8988T (cell line): ENCODE measurements at regions not wholly inside any gene's neighbourhood (a gene's known extent, or its start where the extent isn't known, plus 50 kb on each side); places are given as distances from the start of the nearest gene placed in this dataset.

Experiments
- DNase-seq: peaks from one replicate; pipeline ENCODE4 v3.0.0; 2011

DNA sequence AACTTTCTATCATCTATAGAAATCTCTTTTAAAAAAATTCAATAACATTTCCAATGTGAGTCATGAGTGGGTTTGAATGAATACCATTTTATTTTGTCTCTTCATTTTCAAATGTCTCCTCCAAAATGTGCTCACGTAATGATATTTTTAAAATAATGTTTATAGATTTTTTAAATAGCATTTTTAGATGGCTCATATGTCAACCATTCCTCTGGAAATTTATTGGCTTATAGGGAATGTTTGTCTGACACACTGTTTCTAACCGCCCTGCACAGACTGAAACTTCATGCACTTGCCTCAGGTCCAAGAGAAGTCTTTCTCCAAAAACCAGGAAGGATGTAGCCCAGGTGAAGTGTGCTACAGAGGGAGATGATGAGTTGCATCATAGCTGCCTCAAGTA is 88.8 kb upstream of the PLEKHG7 start:
- DNase-seq = no peak

GRCh38 chr12:92612611-92613010 is 90.2 kb upstream of the PLEKHG7 start:
- DNase-seq = no peak

DNA sequence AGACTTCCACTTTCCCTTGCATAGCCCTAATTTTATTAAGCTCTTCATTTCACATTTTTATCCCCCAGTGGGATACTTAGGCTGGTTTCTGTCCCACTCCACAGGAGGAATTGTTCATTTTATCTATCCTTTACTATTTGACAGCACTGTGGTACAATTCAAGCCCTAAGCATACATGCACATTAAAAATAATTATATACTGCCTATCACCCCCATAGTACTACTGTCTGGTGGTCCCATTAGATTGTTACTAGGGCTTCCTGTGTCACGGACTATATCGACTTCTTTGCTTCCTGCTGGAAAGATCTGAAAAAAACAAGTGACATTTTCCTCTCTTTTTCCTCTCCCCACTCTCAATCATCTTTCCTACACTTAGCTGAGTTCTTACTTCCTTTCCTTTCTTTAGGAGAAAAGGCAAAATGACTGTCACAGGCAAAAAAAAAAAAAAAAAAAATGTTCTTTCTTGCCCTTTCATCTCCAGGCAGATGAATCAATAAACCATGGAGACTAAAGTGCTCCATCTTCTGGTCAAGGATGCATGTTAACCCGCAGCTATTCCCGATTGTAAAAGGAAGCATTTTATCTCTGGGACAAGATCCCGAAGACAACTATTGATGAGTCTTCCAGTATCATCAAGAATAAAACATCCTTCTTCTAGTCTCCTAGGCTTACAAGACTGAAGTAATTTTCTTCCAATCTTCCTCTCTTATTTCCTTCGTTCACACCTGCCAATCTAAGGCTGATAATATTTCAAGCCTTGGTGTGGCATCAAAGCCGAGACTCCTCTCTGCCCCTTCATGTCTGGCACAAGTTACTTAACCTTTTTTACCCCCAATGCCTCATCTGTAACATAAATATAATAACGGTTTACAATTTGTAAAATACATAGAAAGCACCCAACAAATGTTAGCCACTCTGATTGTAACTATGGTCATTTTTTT is 94.4 kb upstream of the PLEKHG7 start:
- no peak for DNase-seq

DNA sequence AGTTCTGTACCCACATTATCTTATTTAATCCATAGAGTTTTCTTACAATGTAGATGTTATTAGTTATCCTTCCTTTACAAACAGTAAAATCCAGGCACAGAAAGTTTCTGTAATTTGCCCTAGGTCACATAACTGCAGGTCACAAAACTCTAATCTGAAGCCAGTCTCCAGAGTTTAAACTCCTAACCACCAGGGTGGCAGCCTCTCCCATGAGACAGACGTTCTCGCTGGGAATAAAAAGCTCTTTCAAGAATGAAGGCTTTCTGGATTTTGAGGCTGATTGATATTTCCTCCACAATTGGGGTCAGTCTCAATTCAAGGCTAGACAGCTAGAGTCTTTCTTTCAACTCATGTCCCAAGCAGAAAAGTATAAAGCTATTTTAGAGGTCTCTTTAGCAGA is 95.8 kb upstream of the PLEKHG7 start:
- no peak for DNase-seq

DNA sequence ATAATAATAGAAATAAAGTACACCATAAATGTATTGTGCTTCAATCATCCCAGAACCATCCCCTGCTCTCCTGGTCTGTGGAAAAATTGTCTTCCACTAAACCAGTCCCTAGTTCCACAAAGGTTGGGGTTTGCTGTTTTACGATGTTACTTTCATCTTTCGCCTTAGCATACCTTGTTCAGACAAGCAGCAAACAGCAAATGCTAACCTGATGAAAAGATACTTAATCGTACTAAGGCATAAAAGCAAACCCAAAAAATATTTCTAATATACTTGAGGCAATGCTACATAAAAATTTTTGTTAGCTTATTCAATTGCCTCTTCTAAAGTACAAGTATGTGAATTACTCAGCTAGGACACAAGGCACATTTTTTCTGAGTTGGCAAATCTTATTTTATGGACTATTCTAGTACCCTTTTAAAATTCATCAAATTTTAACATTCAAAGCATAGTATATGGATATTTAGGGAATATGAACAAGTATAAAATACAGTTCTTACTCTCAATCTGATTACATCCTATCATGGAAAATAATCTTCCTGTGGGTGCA is 97.1 kb upstream of the PLEKHG7 start:
- no peak for DNase-seq

DNA sequence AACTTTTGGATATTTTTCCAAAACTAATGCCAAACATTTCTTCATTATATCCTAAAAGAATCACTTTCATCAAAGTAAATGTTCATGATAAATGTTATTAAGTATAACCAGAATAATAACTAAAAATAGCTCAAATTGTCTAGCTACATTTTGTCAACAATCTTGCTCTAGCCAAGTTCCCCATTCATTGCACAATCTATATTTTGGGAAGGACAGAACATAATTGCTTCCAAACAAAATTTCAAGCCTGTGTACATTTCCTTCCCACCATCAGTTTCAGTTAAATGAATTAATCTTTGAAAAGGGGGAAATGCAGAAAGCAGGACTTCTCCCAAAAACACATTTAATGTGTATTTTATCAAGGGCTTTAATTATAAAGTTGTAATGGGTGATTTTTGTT is 98.0 kb upstream of the PLEKHG7 start:
- DNase-seq = no peak

DNA sequence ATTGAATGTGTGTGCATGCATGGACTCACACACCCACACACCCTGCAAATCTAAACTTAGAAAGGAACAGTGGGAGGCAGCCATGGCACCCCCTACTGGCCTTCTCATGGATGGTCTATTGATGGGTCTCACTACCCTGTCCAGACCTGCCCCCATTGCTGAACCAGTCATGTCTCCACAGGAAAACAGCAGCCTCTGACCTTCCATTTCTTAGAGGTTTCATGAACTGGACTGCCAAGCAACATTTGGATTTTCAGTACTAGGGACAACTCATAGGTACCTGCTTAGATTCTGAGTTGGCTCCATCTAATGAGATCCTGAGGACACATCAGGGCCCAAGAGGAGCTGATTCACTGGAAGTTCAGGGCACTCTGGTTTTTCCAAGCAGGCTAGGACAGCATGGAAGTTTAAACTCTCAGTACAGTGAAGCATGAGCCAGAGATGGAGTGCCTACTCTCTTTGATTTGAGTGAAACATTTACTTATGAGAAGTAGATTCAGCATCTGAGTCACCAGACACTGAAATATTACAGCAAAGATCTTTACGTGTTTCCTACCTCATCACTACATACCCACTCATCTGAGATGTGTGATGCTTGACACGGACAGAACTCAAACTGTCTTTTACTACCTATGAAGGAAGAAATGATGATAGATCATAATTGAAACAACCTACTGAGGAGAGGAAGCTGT is 98.9 kb upstream of the PLEKHG7 start:
- no peak for DNase-seq

DNA sequence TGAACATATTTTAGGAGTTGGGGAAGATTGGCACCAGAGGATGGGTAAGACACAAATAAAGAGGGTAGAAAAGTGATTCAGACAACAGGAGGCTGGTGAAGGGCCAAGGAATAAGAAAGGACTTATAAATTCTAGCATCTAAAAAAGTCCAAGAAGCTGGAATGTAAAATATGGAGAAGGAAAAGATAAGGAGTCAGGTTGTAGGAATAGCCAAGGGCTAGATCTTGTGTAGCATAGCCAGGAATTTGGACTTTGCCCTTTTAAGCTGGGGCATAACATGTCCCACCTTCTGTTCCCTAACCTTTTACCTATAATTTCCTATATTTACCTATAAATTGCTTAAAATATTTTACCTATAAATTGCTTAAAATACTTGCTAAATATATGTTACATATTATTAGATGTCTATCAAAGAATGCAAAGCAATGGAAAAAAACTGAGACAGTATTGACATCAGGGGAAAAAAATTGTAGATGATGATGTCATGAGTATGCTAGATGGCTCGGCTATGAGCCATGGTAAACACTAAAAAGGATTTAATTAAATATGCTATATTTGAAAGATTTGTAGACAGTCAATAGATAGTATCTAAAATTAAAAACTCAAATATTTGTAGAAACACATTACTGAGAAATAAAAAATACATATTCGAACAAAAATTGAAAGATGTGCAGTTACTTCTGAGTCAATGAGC is 99.7 kb upstream of the PLEKHG7 start:
- DNase-seq = no peak

DNA sequence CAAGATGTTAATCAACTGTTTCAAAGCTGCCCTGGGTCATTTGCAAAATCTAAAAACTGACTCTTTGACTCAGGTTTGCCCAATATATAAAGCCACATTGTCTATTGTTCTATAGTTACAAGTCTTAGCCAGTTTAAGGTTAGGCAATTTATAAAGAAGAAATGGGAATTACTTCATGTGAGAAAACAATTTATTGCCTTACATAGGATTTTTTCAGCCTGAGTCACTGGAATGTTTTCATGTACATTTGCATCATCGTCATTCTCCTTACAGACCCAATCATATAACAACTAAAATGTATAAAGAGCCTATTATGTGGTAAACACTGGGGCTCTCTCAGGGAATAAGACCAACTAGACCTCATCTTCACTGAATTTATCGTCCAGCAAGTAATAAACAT is 100.3 kb upstream of the PLEKHG7 start:
- DNase-seq = no peak

DNA sequence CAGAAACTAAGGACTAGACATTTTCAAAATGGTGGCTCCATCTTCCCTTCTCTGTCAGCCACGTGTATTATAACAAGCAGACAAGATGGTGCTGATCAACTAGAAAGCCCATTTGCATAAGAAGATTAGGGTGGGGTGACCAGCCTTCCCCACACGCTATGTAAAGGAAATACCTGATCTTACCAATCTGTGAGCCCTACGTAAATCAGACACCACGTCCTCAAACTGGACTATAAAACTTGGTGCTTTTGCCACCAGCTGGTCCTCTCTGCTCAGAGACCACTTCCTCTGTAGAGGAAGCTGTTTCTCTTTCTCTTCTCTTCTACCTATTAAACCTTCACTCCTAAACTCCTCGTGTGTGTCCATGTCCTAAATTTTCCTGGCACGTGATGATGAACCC is 101.1 kb upstream of the PLEKHG7 start:
- DNase-seq = no peak

DNA sequence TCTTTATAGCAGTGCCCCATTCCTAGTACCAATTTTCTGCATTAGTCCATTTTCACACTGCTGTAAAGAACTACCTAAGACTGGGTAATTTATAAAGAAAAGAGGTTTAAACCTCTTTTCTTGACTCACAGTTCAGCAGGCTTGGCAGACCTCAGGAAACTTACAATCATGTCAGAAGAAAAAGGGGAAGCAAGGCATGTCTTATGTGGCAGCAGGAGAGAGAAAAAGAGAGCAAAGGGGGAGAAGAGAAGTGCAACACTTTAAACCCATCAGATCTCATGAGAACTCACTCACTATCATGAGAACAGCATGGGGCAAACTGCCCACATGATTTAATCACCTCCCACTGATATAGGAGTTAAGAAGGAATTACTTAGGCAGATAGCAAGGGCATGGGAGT is 101.6 kb upstream of the PLEKHG7 start:
- no peak for DNase-seq

DNA sequence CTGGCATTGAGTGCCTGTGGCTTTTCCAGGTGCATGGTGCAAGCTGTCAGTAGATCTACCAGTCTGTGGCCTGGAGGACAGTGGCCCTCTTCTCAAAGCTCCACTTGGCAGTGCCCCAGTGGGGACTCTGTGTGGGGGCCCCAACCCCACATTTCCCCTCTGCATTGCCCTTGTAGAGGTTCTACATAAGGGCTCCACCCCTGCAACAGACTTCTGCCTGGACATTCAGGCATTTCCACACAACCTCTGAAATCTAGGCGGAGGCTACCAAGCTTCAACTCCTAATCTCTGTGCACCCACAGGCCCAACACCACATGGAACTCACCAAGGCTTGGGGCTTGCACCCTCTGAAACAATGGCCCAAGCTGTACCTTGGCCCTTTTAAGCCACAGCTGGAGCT is 102.7 kb upstream of the PLEKHG7 start:
- no peak for DNase-seq

- DNase-seq = no peak
Measured at GRCh38 chr12:92597997-92598396, 104.8 kb upstream of the PLEKHG7 start.

GRCh38 chr12:92597118-92597517 is 105.7 kb upstream of the PLEKHG7 start:
- no peak for DNase-seq

GRCh38 chr12:92596383-92596782 is 106.4 kb upstream of the PLEKHG7 start:
- no peak for DNase-seq

DNA sequence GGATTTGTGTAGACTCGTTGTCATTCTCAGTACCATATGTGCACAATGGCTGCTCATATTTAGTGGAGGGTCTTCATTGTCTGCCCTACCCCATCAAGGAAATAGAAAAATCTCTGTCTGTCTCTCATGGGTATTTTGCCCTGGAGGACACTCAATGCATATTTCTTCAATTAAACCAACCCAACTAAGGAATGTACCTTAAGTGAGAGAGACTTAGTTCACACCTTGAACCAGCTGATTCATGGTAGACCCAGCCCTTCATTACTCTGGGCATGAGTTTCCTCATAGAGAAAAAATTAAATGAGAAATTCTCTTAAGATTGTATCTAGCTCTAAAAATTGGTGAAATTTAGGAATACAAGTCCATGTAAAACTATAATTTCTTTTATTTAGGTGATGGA is 107.1 kb upstream of the PLEKHG7 start:
- DNase-seq = no peak

DNA sequence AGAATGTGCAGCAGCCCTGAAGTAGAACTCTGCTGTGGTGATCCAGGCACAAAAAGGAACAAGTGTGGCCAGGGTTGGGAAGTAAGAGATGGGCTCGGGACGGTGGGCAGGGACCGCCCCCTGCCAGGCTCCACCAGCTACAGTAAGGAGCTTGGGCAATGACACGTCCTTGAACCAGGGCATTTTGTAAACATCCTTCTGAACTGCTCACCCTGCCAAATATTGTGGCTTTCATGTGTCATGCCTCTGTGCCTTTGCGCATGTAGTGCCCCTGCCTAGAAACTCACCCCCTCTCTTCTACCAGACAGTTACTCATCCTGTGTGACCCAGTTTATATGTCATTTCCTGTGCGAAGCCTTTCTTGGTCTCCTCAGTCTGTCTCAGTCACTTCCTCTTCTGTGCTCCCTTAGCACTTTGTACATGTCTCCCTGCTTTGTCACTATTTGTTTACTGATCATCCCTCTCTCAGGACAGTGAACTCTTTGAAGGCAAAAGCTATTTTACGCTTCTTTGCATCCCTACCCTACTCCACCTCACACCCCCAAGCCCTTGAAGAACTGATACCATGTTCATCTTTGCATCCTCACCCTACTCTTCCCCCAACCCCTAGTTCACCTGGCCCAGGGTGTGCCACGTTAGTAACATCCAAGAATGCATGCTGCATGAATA is 108.9 kb upstream of the PLEKHG7 start:
- DNase-seq = peak; percentile 36

DNA sequence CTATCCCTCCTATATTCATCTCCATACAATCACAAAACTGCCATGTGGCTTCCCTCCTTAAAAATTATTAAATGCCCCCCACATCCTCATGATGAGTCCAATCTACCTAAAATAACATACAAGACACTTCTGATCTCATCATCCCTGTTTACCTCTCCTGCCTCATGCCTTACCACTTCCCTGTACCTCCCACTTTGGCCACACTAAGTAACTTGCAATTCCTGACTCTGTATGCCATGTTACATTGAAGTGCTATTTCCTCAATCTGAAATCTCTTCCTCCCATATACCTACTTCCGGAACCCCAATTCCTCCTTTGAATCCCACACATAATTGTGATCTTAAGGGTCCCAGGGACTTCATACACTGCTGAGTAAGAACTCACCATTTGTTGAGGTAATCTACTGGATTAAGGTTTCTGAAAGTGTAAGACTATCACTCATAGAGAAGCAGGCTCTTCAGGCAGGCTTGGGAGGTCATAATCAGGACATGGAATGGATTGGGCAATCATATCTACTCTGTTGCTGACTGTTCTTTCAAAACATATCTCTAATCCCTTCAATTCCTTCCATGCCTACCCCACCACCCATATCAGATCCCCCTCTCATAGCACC is 117.6 kb upstream of the PLEKHG7 start:
- no peak for DNase-seq

DNA sequence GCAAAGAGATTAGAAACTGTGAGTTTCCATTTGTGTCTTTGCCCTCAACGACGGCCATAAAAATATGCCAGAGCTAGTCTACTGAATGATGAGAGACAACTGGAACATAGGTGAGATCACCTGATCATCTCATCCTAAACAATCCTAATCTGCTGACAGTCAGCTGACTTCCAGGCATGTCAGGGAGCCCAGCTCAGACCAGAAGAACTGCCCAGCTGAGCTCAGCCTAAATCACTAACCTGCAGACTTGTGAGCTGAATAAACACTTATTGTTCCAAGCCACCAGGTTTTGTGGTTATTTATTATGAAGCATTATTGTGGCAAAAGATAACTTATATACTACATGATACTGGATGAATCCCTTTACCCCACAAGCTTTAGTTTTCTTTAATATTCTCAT is 118.9 kb upstream of the PLEKHG7 start:
- no peak for DNase-seq

DNA sequence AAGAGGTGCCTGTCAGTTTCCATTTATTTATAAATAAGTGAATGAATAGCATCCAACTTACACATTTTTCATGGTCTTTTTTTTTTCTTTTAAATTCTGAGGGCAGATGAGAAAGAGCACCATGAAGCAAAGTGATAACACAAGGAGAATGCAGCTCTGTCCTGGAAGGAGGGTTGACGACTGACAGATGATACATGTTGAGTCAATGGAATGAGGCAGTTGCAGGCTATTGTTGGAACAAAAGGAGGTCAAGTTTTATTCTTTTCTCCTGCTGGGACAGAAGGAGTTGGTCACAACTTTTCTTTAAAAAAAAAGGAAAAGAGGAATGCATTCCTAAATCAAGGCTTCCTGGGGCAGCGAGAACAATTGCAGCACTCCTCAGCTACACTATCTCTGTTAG is 119.9 kb upstream of the PLEKHG7 start:
- no peak for DNase-seq

GRCh38 chr12:92582475-92582874 is 120.3 kb upstream of the PLEKHG7 start:
- no peak for DNase-seq

GRCh38 chr12:92581604-92582003 is 121.2 kb upstream of the PLEKHG7 start:
- no peak for DNase-seq
